ENCODE measurements at regions not wholly inside any gene's neighbourhood (a gene's known extent, or its start where the extent isn't known, plus 50 kb on each side); places are given as distances from the start of the nearest gene placed in this dataset.

- TF ChIP-seq AHDC1 (CRISPR knock-in tag; IDR thresholded peaks at IDR 0.05; ENCODE audit: borderline replicate concordance) (peak; percentile 59; the same call in 1 of the 2 replicates), HNRNPH1 (optimal IDR thresholded peaks at IDR 0.05; ENCODE audit: low read depth, low read length) (no peak), HMG20A (CRISPR knock-in tag; IDR thresholded peaks at IDR 0.05; ENCODE audit: borderline replicate concordance) (no peak; the same call in 1 of the 2 replicates), NONO (IDR thresholded peaks at IDR 0.05) (no peak), NONO (CRISPR knock-in tag; conservative IDR thresholded peaks at IDR 0.05) (no peak), ZNF260 (CRISPR knock-in tag; IDR thresholded peaks at IDR 0.05; ENCODE audit: borderline replicate concordance, low read depth) (no peak), ZC3H4 (CRISPR knock-in tag; IDR thresholded peaks at IDR 0.05; ENCODE audit: borderline replicate concordance) (no peak), NR2F2 (IDR thresholded peaks at IDR 0.05; ENCODE audit: borderline replicate concordance, low read depth) (peak; percentile 84), KDM1A (CRISPR knock-in tag; IDR thresholded peaks at IDR 0.05) (no peak), ZNF597 (CRISPR knock-in tag; IDR thresholded peaks at IDR 0.05) (no peak), MED13 (CRISPR knock-in tag; IDR thresholded peaks at IDR 0.05) (no peak), MLX (CRISPR knock-in tag; IDR thresholded peaks at IDR 0.05) (no peak), ZNF749 (CRISPR knock-in tag; IDR thresholded peaks at IDR 0.05; ENCODE audit: borderline replicate concordance) (no peak), ZKSCAN5 (CRISPR knock-in tag; IDR thresholded peaks at IDR 0.05) (no peak), ZSCAN25 (CRISPR knock-in tag; IDR thresholded peaks at IDR 0.05) (no peak), ZNF816 (CRISPR knock-in tag; IDR thresholded peaks at IDR 0.05; ENCODE audit: borderline replicate concordance) (no peak), HNF1B (CRISPR knock-in tag; IDR thresholded peaks at IDR 0.05) (no peak), THAP7 (CRISPR knock-in tag; IDR thresholded peaks at IDR 0.05) (no peak), DMAP1 (CRISPR knock-in tag; IDR thresholded peaks at IDR 0.05) (no peak), AHR (CRISPR knock-in tag; IDR thresholded peaks at IDR 0.05) (no peak), ZNF629 (CRISPR knock-in tag; conservative IDR thresholded peaks at IDR 0.05) (no peak), ZNF562 (CRISPR knock-in tag; IDR thresholded peaks at IDR 0.05; ENCODE audit: borderline replicate concordance) (no peak)
These were observed 182.3 kb upstream of the PWP1 start (continued) for GRCh38 chr12:107503129-107503855.
